HG03565 (cell line): ENCODE measurements at regions not wholly inside any gene's neighbourhood (a gene's known extent, or its start where the extent isn't known, plus 50 kb on each side); places are given as distances from the start of the nearest gene placed in this dataset.
"Not testable (repeated sequence)": the region's sequence is repeated elsewhere in the genome, so short reads cannot be mapped to it uniquely, and the experiment has no call there.

Experiments
- ATAC-seq: cut with Tn5 transposase; IDR thresholded peaks from one replicate; pipeline ENCODE4 v1.9.1; 2021; ENCODE audit warnings: mild to moderate bottlenecking, moderate library complexity; ENCODE audit not compliant: unreplicated experiment

GRCh38 chr1:70490153-70490552, 79.1 kb downstream of the CTH start:
- ATAC-seq = no peak

- ATAC-seq = no peak
Observed at GRCh38 chr1:70495370-70495769, 84.3 kb downstream of the CTH start.

GRCh38 chr1:70496181-70496580, 85.1 kb downstream of the CTH start:
- no peak for ATAC-seq

- no peak for ATAC-seq
Observed at GRCh38 chr1:70497152-70497551, 86.1 kb downstream of the CTH start.

- ATAC-seq = no peak
Observed at GRCh38 chr1:70498666-70499065, 87.6 kb downstream of the CTH start.

- ATAC-seq = no peak
Observed at GRCh38 chr1:70499695-70500094, 88.6 kb downstream of the CTH start.

GRCh38 chr1:70503358-70503757, 92.3 kb downstream of the CTH start:
- ATAC-seq = no peak

- peak; percentile 98 for ATAC-seq
Observed at GRCh38 chr1:70504176-70504820, 93.2 kb downstream of the CTH start.

GRCh38 chr1:70504821-70505193, 93.7 kb downstream of the CTH start:
- peak; percentile 16 for ATAC-seq

- ATAC-seq = not testable (repeated sequence)
Observed at GRCh38 chr1:70507991-70508390, 96.9 kb downstream of the CTH start.

- peak; percentile 91 for ATAC-seq
Observed at GRCh38 chr1:70509996-70510876, 99.2 kb downstream of the CTH start.

- peak; percentile 58 for ATAC-seq
Observed at GRCh38 chr1:70517444-70517843, 106.4 kb downstream of the CTH start.

- ATAC-seq = no peak
Observed at GRCh38 chr1:70518106-70518505, 107.0 kb downstream of the CTH start.

GRCh38 chr1:70528590-70529333, 117.7 kb downstream of the CTH start:
- ATAC-seq = peak; percentile 73

GRCh38 chr1:70536708-70537366, 125.8 kb downstream of the CTH start:
- no peak for ATAC-seq

- no peak for ATAC-seq
Observed at GRCh38 chr1:70537788-70538187, 126.7 kb downstream of the CTH start.

GRCh38 chr1:70542030-70542429, 131.0 kb downstream of the CTH start:
- ATAC-seq = no peak

- ATAC-seq = no peak
Observed at GRCh38 chr1:70542856-70543255, 131.8 kb downstream of the CTH start.

GRCh38 chr1:70546726-70547125, 135.7 kb downstream of the CTH start:
- ATAC-seq = no peak

- no peak for ATAC-seq
Observed at GRCh38 chr1:70552662-70553566, 141.8 kb downstream of the CTH start.
